Inferior parietal cortex (tissue), 1 donor: ENCODE measurements at regions not wholly inside any gene's neighbourhood (a gene's known extent, or its start where the extent isn't known, plus 50 kb on each side); places are given as distances from the start of the nearest gene placed in this dataset.
"Not testable (repeated sequence)": the region's sequence is repeated elsewhere in the genome, so short reads cannot be mapped to it uniquely, and the experiment has no call there.

Experiments used
- DNase-seq: peaks from one replicate; pipeline ENCODE4 v3.0.0-alpha.2; 2016; ENCODE audit errors: extremely low spot score

GRCh38 chr2:166381-166780 lies 97.5 kb downstream of the SH3YL1 start:
- no peak for DNase-seq

GRCh38 chr2:165530-165929 lies 98.3 kb downstream of the SH3YL1 start:
- DNase-seq: no peak

- DNase-seq: no peak
Measured at GRCh38 chr2:162473-163382, 101.1 kb downstream of the SH3YL1 start.

GRCh38 chr2:161729-162128 lies 102.1 kb downstream of the SH3YL1 start:
- DNase-seq: no peak

GRCh38 chr2:151553-152334 lies 105.4 kb upstream of the FAM110C start:
- no peak for DNase-seq

GRCh38 chr2:145407-145806 lies 99.1 kb upstream of the FAM110C start:
- no peak for DNase-seq

- DNase-seq: no peak
Measured at GRCh38 chr2:141611-142010, 95.3 kb upstream of the FAM110C start.

GRCh38 chr2:136666-137065 lies 90.4 kb upstream of the FAM110C start:
- DNase-seq: no peak

GRCh38 chr2:133675-134593 lies 87.6 kb upstream of the FAM110C start:
- DNase-seq: peak; percentile 13

- not testable (repeated sequence) for DNase-seq
Measured at GRCh38 chr2:126769-127168, 80.5 kb upstream of the FAM110C start.

GRCh38 chr2:124241-124880 lies 78.1 kb upstream of the FAM110C start:
- peak; percentile 29 for DNase-seq

- no peak for DNase-seq
Measured at GRCh38 chr2:116953-117352, 70.6 kb upstream of the FAM110C start.

GRCh38 chr2:115303-115702 lies 69.0 kb upstream of the FAM110C start:
- DNase-seq: no peak

GRCh38 chr2:114616-115015 lies 68.3 kb upstream of the FAM110C start:
- DNase-seq: no peak

- DNase-seq: no peak
Measured at GRCh38 chr2:109998-110397, 63.7 kb upstream of the FAM110C start.

GRCh38 chr2:108920-109809 lies 62.9 kb upstream of the FAM110C start:
- no peak for DNase-seq

GRCh38 chr2:101016-101415 lies 54.7 kb upstream of the FAM110C start:
- DNase-seq: no peak
